WTC11 (cell line): ENCODE measurements at regions not wholly inside any gene's neighbourhood (a gene's known extent, or its start where the extent isn't known, plus 50 kb on each side); places are given as distances from the start of the nearest gene placed in this dataset.
A peak's percentile ranks its signal among the peaks of the same experiment; 100 is the strongest.

Source experiments
- ATAC-seq: fragments of 200-7000 bp; cut with Tn5 transposase; 2 replicates; pipeline ENCODE4 v1.10.0; 2021; ENCODE audit warnings: mild to moderate bottlenecking, moderate library complexity
- CTCF ChIA-PET: fragments of 300-600 bp; sonication (Branson Sonifier 250); formaldehyde crosslinking; loops from one replicate; lab custom pipeline; 2021; ENCODE audit warnings: antibody characterized with exemption; lab: Charles Lee
- POLR2A ChIA-PET: fragments of 350-600 bp; sonication (Branson Sonifier 250); formaldehyde crosslinking; loops from one replicate; lab custom pipeline; 2021; ENCODE audit warnings: antibody characterized with exemption; lab: Charles Lee
- DNase-seq: peaks from one replicate; pipeline ENCODE4 v3.0.0; 2021; ENCODE audit warnings: low spot score
- H3K27ac Mint-ChIP-seq: 2 replicates; pipeline ENCODE4 v1.8.0; 2021; ENCODE audit warnings: mixed read lengths
- H3K27me3 Mint-ChIP-seq: 2 replicates; pipeline ENCODE4 v1.8.0; 2021; ENCODE audit warnings: low read depth, mild to moderate bottlenecking, moderate library complexity, mixed read lengths
- H3K36me3 Mint-ChIP-seq: 2 replicates; pipeline ENCODE4 v1.8.0; 2021; ENCODE audit warnings: mixed read lengths
- H3K4me1 Mint-ChIP-seq: 2 replicates; pipeline ENCODE4 v1.8.0; 2022; ENCODE audit warnings: mixed read lengths
- H3K4me3 Mint-ChIP-seq: 2 replicates; pipeline ENCODE4 v1.8.0; 2021; ENCODE audit warnings: mild to moderate bottlenecking, moderate library complexity, mixed read lengths
- H3K9me3 Mint-ChIP-seq: 2 replicates; pipeline ENCODE4 v1.8.0; 2021; ENCODE audit warnings: mixed read lengths
- GABPB1 ChIP-seq: sonication (generic); formaldehyde crosslinking; IDR thresholded peaks from 2 replicates; pipeline ENCODE4 v1.8.1; 2023; ENCODE audit warnings: mild to moderate bottlenecking, missing genetic modification reagents
- NFYB ChIP-seq: sonication (generic); formaldehyde crosslinking; conservative IDR thresholded peaks from 2 replicates; pipeline ENCODE4 v1.8.0; 2022; ENCODE audit warnings: low read depth, missing genetic modification reagents
- NR1H2 ChIP-seq: sonication (generic); formaldehyde crosslinking; IDR thresholded peaks from 2 replicates; pipeline ENCODE4 v1.9.0; 2021; ENCODE audit warnings: mild to moderate bottlenecking, moderate library complexity, missing genetic modification reagents
- OVOL2 ChIP-seq: fragments of 250-450 bp; sonication (Bioruptor Pico); IDR thresholded peaks from 2 replicates; pipeline ENCODE4 v1.9.0; 2021; ENCODE audit warnings: mild to moderate bottlenecking, borderline replicate concordance
- PRRX2 ChIP-seq: fragments of 250-450 bp; sonication (Bioruptor Pico); IDR thresholded peaks from 2 replicates; pipeline ENCODE4 v1.8.0; 2021; ENCODE audit warnings: mild to moderate bottlenecking
- RELA ChIP-seq: sonication (generic); formaldehyde crosslinking; IDR thresholded peaks from 2 replicates; pipeline ENCODE4 v1.8.1; 2022; ENCODE audit warnings: missing genetic modification reagents, mild to moderate bottlenecking, borderline replicate concordance
- SP1 ChIP-seq: sonication (generic); formaldehyde crosslinking; conservative IDR thresholded peaks from 2 replicates; pipeline ENCODE4 v1.8.1; 2022; ENCODE audit warnings: missing genetic modification reagents
- TP53 ChIP-seq: sonication (generic); formaldehyde crosslinking; IDR thresholded peaks from 2 replicates; pipeline ENCODE4 v1.8.1; 2023; ENCODE audit warnings: mild to moderate bottlenecking, missing genetic modification reagents
- ZNF121 ChIP-seq: sonication (generic); formaldehyde crosslinking; IDR thresholded peaks from 2 replicates; pipeline ENCODE4 v1.8.0; 2023; ENCODE audit warnings: missing genetic modification reagents
- ZNF263 ChIP-seq: sonication (generic); formaldehyde crosslinking; IDR thresholded peaks from 2 replicates; pipeline ENCODE4 v1.8.1; 2022; ENCODE audit warnings: low read depth, mild to moderate bottlenecking, moderate library complexity, missing genetic modification reagents
- ZNF317 ChIP-seq: sonication (generic); formaldehyde crosslinking; IDR thresholded peaks from 2 replicates; pipeline ENCODE4 v1.8.1; 2023; ENCODE audit warnings: low read depth, mild to moderate bottlenecking, moderate library complexity, missing genetic modification reagents, borderline replicate concordance
- TF ChIP-seq, protein P1 (sequence below): sonication (generic); formaldehyde crosslinking; IDR thresholded peaks from 2 replicates; pipeline ENCODE4 v1.8.0; 2022; ENCODE audit warnings: missing genetic modification reagents
- TF ChIP-seq, protein P2 (sequence below): sonication (generic); formaldehyde crosslinking; IDR thresholded peaks from 2 replicates; pipeline ENCODE4 v1.8.0; 2022; ENCODE audit warnings: mild to moderate bottlenecking, missing genetic modification reagents
- TF ChIP-seq, protein P3 (sequence below): sonication (generic); formaldehyde crosslinking; IDR thresholded peaks from 2 replicates; pipeline ENCODE4 v1.8.1; 2022; ENCODE audit warnings: mild to moderate bottlenecking, moderate library complexity, missing genetic modification reagents
- TF ChIP-seq, protein P4 (sequence below): sonication (generic); formaldehyde crosslinking; conservative IDR thresholded peaks from 2 replicates; pipeline ENCODE4 v1.8.1; 2022; ENCODE audit warnings: mild to moderate bottlenecking, missing genetic modification reagents
- TF ChIP-seq, protein P5 (sequence below): sonication (generic); formaldehyde crosslinking; IDR thresholded peaks from 2 replicates; pipeline ENCODE4 v1.8.0; 2022; ENCODE audit warnings: mild to moderate bottlenecking, missing genetic modification reagents
- TF ChIP-seq, protein P6 (sequence below): fragments of 250-450 bp; sonication (Bioruptor Pico); IDR thresholded peaks from 2 replicates; pipeline ENCODE4 v1.9.0; 2021; ENCODE audit warnings: mild to moderate bottlenecking, borderline replicate concordance

DNA sequence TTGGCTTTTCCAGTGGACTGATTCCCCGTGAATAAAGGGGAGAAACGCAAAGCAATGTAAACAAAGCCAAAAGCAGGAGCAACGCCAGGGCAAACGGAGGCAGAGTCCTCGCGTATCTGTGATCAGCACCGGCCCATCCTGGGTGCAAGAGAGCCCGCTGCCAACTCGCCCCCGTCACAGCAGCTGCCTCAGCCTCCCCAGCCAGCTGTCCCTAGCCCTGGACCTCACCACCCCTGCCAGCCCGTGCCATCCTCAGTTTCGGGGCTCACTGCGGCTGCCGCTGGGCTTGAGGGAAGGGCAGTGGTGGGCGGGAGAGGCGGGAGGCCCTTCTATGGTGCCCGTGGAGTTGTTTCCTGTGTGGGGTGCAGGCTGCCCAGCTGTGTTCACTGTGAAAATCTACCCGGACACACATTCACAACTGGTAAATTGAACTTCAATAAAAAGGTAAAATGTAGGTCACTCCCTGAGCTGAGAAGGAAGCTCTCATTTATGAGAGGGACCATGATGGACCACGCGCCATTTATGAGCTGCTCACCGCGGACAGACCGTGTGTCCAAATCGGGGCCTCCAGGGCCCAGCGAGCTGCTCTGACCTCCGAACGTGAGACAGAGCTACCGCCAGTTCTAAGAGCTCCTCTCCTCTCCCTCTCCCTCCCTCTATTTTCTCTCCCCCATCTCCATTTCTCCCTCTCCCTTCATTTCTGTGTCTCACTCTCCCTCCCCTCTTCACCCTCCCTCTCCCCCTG, 330.5 kb upstream of the SFSWAP start:
- H3K27me3 Mint-ChIP-seq = peaks cover 8% of the 10 kb centered on the region
- peaks cover 15% of the 10 kb centered on the region for H3K4me1 Mint-ChIP-seq
- no peaks in the 10 kb centered on the region for H3K36me3 Mint-ChIP-seq
- H3K4me3 Mint-ChIP-seq = peak overlapping the region; percentile 52
- no peak for TF ChIP-seq ZNF317 (CRISPR knock-in tag)
- no peak for DNase-seq
- no peak for ATAC-seq
- POLR2A ChIA-PET = no interaction called here
- H3K9me3 Mint-ChIP-seq = peaks cover 5% of the 10 kb centered on the region; the same call in 1 of the 2 replicates
- no peak overlapping the region for H3K27ac Mint-ChIP-seq
- CTCF ChIA-PET = interaction anchor here (0.7 to 1.7 kb wide), 4 partner anchors 57 to 1602 kb away, joined by 3 to 5 read pairs (median 4); no protein-coding TSS in a partner anchor

DNA sequence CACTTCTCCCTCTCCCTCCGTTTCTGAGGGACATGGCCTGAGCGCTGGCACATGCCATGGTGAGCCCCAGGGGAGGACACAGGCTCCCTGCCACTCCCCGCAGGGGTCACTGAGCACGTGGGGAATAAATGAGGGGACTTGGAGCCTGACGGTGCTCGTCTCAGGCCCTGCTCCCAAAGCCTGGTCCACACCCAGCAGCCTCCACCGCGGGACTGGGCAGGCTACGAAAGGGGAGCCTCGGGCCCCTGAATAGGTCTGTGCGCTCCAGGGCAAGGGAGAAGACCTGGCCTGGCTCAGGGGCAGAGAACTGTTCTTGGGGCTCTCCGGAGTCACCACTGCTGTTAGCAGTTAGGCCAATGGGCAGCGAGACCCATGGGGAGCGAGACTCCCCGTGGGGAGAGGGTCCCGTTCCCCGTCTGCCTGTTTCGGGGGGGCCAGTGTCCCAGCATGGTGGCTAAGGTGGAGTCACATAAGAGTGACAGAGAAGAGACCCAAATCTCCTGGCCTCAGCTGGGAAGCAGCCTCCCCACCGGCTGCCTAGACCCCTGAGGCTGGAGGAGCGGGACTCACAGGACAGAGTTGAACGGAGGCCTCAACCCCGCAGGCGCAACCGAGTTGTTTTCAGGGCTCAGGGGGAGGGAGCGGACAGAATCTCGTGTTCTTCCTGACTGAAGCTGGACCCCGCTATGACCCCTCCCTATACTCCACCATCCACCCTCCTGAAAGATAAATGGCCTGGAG, 329.8 kb upstream of the SFSWAP start:
- Mint-ChIP-seq H3K27ac (no peak overlapping the region), H3K36me3 (no peaks in the 10 kb centered on the region), H3K4me1 (peaks cover 15% of the 10 kb centered on the region), H3K9me3 (peaks cover 5% of the 10 kb centered on the region; the same call in 1 of the 2 replicates), H3K4me3 (peak overlapping the region; percentile 52), H3K27me3 (peaks cover 8% of the 10 kb centered on the region)
- ChIA-PET CTCF (interaction anchor here (1.0 to 1.7 kb wide), 3 partner anchors 58 to 221 kb away, joined by 3 to 5 read pairs (median 4); no protein-coding TSS in a partner anchor), POLR2A (no interaction called here)
- ATAC-seq = peak; percentile 43
- DNase-seq = no peak
- TF ChIP-seq ZNF317 (CRISPR knock-in tag) (no peak), GABPB1 (CRISPR knock-in tag) (no peak)
- TF ChIP-seq, protein P1, sequence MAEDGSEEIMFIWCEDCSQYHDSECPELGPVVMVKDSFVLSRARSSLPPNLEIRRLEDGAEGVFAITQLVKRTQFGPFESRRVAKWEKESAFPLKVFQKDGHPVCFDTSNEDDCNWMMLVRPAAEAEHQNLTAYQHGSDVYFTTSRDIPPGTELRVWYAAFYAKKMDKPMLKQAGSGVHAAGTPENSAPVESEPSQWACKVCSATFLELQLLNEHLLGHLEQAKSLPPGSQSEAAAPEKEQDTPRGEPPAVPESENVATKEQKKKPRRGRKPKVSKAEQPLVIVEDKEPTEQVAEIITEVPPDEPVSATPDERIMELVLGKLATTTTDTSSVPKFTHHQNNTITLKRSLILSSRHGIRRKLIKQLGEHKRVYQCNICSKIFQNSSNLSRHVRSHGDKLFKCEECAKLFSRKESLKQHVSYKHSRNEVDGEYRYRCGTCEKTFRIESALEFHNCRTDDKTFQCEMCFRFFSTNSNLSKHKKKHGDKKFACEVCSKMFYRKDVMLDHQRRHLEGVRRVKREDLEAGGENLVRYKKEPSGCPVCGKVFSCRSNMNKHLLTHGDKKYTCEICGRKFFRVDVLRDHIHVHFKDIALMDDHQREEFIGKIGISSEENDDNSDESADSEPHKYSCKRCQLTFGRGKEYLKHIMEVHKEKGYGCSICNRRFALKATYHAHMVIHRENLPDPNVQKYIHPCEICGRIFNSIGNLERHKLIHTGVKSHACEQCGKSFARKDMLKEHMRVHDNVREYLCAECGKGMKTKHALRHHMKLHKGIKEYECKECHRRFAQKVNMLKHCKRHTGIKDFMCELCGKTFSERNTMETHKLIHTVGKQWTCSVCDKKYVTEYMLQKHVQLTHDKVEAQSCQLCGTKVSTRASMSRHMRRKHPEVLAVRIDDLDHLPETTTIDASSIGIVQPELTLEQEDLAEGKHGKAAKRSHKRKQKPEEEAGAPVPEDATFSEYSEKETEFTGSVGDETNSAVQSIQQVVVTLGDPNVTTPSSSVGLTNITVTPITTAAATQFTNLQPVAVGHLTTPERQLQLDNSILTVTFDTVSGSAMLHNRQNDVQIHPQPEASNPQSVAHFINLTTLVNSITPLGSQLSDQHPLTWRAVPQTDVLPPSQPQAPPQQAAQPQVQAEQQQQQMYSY (CRISPR knock-in tag) = peak; percentile 86
- TF ChIP-seq, all 79 proteins: peak for 1

DNA sequence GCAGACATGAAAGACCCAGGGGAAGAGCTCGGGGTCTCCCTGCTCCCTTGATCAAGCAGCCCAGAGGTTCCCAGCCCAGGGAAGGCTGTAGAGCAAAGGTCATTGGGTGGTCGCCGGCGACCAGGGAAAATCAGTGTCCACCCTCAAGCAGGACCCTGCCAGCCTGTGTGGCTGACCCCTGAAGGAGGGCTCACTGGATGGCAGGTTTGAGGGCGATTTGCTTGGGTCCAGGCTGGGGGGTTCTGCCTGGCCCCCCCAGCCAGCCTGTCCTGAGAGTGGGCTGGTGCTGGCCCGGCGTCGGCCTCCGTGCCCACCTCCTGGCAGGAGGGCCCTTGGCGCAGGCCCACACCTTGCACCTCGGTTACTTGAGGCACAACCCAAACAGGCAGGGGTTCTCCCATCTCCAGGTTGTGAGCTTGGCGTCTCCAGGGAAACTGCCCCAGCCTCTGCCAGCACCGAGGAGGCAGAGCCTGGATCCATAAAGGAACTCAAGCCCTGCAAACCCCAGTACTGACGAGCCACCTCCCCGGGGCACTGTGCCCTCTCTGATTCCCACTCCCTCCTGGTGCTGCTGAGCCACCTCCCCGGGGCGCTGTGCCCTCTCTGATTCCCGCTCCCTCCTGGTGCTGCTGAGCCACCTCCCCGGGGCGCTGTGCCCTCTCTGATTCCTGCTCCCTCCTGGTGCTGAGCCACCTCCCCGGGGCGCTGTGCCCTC, 329.0 kb upstream of the SFSWAP start:
- Mint-ChIP-seq H3K27ac (no peak overlapping the region), H3K36me3 (no peaks in the 10 kb centered on the region), H3K4me3 (no peak overlapping the region), H3K4me1 (peaks cover 18% of the 10 kb centered on the region), H3K27me3 (peaks cover 8% of the 10 kb centered on the region), H3K9me3 (peaks cover under 1% of the 10 kb centered on the region; the same call in 1 of the 2 replicates)
- no peak for ATAC-seq
- no peak for DNase-seq
- TF ChIP-seq, protein P2, sequence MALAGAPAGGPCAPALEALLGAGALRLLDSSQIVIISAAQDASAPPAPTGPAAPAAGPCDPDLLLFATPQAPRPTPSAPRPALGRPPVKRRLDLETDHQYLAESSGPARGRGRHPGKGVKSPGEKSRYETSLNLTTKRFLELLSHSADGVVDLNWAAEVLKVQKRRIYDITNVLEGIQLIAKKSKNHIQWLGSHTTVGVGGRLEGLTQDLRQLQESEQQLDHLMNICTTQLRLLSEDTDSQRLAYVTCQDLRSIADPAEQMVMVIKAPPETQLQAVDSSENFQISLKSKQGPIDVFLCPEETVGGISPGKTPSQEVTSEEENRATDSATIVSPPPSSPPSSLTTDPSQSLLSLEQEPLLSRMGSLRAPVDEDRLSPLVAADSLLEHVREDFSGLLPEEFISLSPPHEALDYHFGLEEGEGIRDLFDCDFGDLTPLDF (CRISPR knock-in tag) = no peak
- TF ChIP-seq, protein P3, sequence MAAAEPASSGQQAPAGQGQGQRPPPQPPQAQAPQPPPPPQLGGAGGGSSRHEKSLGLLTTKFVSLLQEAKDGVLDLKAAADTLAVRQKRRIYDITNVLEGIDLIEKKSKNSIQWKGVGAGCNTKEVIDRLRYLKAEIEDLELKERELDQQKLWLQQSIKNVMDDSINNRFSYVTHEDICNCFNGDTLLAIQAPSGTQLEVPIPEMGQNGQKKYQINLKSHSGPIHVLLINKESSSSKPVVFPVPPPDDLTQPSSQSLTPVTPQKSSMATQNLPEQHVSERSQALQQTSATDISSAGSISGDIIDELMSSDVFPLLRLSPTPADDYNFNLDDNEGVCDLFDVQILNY (CRISPR knock-in tag) = no peak
- TF ChIP-seq RELA (CRISPR knock-in tag) (no peak), NFYB (CRISPR knock-in tag) (no peak), ZNF263 (no peak), ZNF121 (no peak), SP1 (CRISPR knock-in tag) (no peak), OVOL2 (no peak), TP53 (no peak), PRRX2 (CRISPR knock-in tag) (no peak), NR1H2 (CRISPR knock-in tag) (no peak)
- TF ChIP-seq, protein P4, sequence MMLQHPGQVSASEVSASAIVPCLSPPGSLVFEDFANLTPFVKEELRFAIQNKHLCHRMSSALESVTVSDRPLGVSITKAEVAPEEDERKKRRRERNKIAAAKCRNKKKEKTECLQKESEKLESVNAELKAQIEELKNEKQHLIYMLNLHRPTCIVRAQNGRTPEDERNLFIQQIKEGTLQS = no peak
- TF ChIP-seq, protein P5, sequence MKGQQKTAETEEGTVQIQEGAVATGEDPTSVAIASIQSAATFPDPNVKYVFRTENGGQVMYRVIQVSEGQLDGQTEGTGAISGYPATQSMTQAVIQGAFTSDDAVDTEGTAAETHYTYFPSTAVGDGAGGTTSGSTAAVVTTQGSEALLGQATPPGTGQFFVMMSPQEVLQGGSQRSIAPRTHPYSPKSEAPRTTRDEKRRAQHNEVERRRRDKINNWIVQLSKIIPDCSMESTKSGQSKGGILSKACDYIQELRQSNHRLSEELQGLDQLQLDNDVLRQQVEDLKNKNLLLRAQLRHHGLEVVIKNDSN (CRISPR knock-in tag) = no peak
- TF ChIP-seq, protein P6, sequence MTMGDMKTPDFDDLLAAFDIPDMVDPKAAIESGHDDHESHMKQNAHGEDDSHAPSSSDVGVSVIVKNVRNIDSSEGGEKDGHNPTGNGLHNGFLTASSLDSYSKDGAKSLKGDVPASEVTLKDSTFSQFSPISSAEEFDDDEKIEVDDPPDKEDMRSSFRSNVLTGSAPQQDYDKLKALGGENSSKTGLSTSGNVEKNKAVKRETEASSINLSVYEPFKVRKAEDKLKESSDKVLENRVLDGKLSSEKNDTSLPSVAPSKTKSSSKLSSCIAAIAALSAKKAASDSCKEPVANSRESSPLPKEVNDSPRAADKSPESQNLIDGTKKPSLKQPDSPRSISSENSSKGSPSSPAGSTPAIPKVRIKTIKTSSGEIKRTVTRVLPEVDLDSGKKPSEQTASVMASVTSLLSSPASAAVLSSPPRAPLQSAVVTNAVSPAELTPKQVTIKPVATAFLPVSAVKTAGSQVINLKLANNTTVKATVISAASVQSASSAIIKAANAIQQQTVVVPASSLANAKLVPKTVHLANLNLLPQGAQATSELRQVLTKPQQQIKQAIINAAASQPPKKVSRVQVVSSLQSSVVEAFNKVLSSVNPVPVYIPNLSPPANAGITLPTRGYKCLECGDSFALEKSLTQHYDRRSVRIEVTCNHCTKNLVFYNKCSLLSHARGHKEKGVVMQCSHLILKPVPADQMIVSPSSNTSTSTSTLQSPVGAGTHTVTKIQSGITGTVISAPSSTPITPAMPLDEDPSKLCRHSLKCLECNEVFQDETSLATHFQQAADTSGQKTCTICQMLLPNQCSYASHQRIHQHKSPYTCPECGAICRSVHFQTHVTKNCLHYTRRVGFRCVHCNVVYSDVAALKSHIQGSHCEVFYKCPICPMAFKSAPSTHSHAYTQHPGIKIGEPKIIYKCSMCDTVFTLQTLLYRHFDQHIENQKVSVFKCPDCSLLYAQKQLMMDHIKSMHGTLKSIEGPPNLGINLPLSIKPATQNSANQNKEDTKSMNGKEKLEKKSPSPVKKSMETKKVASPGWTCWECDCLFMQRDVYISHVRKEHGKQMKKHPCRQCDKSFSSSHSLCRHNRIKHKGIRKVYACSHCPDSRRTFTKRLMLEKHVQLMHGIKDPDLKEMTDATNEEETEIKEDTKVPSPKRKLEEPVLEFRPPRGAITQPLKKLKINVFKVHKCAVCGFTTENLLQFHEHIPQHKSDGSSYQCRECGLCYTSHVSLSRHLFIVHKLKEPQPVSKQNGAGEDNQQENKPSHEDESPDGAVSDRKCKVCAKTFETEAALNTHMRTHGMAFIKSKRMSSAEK (CRISPR knock-in tag) = no peak
- ChIA-PET POLR2A (no interaction called here), CTCF (interaction anchor here (1.0 kb wide), 1 partner anchor 222 kb away, joined by 3 read pairs; no protein-coding TSS in a partner anchor)
